HCT116 (cell line): ENCODE measurements at regions not wholly inside any gene's neighbourhood (a gene's known extent, or its start where the extent isn't known, plus 50 kb on each side); places are given as distances from the start of the nearest gene placed in this dataset.

Source experiments
- ATAC-seq: fragments of 200-7000 bp; cut with Tn5 transposase; 2 replicates; pipeline ENCODE4 v1.9.1; 2020; ENCODE audit warnings: mild to moderate bottlenecking, moderate library complexity
- BruUV-seq: library from RNA; stranded (reverse); fragments of 400-500 nt; replicated peaks from 2 replicates; lab custom pipeline; 2021; lab: Mats Ljungman, UMichigan
- CTCF ChIA-PET: fragments of 300-600 bp; sonication (Branson Sonifier 250); formaldehyde crosslinking; loops from one replicate; lab custom pipeline; 2021; ENCODE audit warnings: antibody characterized with exemption; lab: Charles Lee
- POLR2A ChIA-PET: fragments of 300-600, 350-600 bp; sonication (Branson Sonifier 250); formaldehyde crosslinking; loops from one replicate; lab custom pipeline; 2021; ENCODE audit warnings: antibody characterized with exemption; lab: Charles Lee
- RAD21 ChIA-PET, 2 experiments: fragments of 300-600 bp; sonication (Branson Sonifier 250); formaldehyde crosslinking; loops; one replicate each; lab custom pipeline; 2023; ENCODE audit warnings: low total read pairs in 2 of 2; ENCODE audit not compliant: uncharacterized antibody in 2 of 2, unreplicated experiment in 2 of 2, low non-redundant PET in 1 of 2; lab: Charles Lee
- DNase-seq: peaks from one replicate; pipeline ENCODE4 v3.0.0-alpha.2; 2010; ENCODE audit warnings: low read depth, low spot score
- H2AFZ ChIP-seq: fragments of 200-600 bp; shearing (Covaris generic), sonication (generic); 2 replicates; pipeline ENCODE4 v1.6.1; 2017; ENCODE audit warnings: low read depth, mixed run types, mixed read lengths, antibody characterized with exemption, low read length; ENCODE audit not compliant: poor library complexity, severe bottlenecking
- H3K27ac ChIP-seq: 2 replicates; pipeline ENCODE4 v1.5.1; 2012; ENCODE audit warnings: low read depth, low read length
- H3K27me3 ChIP-seq: fragments of 200-600 bp; sonication (generic); 2 replicates; pipeline ENCODE4 v1.6.1; 2016; ENCODE audit warnings: mixed run types, low read length, mixed read lengths; ENCODE audit not compliant: insufficient read depth
- H3K36me3 ChIP-seq, 2 experiments: fragments of 200-500 bp in 1 of 2; fragments of 200-600 bp in 1 of 2; sonication (Bioruptor generic) in 1 of 2; sonication (generic) in 1 of 2; 2 replicates each; pipeline versions ENCODE4 v1.5.1 to v1.6.1; 2014 to 2016; ENCODE audit warnings: low read length in 2 of 2, inconsistent platforms in 1 of 2, mixed read lengths in 1 of 2, mixed run types in 1 of 2; ENCODE audit not compliant: insufficient read depth in 2 of 2, control insufficient read depth in 1 of 2
- H3K4me1 ChIP-seq, 2 experiments: fragments of 200-600 bp in 1 of 2; sonication (generic) in 1 of 2; 2 replicates each; pipeline versions ENCODE4 v1.5.1 to v1.6.1; 2012 to 2017; ENCODE audit warnings: low read length in 2 of 2, inconsistent platforms in 1 of 2, mild to moderate bottlenecking in 1 of 2, mixed read lengths in 1 of 2, mixed run types in 1 of 2, moderate library complexity in 1 of 2; ENCODE audit not compliant: insufficient read depth in 2 of 2, control insufficient read depth in 1 of 2
- H3K4me2 ChIP-seq: fragments of 200-600 bp; sonication (generic); 2 replicates; pipeline ENCODE4 v1.6.1; 2017; ENCODE audit warnings: mixed run types, low read length, mixed read lengths
- H3K4me3 ChIP-seq, 2 experiments: fragments of 200-600 bp in 1 of 2; sonication (generic) in 1 of 2; replicated peaks in 1 of 2; 2 replicates each; pipeline ENCODE4 v1.5.1; 2011 to 2016; ENCODE audit warnings: low read length in 2 of 2, control low read depth in 1 of 2, low read depth in 1 of 2, mild to moderate bottlenecking in 1 of 2, mixed read lengths in 1 of 2, mixed run types in 1 of 2
- H3K79me2 ChIP-seq: fragments of 200-600 bp; sonication (generic); 2 replicates; pipeline ENCODE4 v1.6.1; 2017; ENCODE audit warnings: mild to moderate bottlenecking, mixed run types, low read length, moderate library complexity, mixed read lengths; ENCODE audit not compliant: insufficient read depth
- H3K9ac ChIP-seq: fragments of 200-600 bp; sonication (generic); 2 replicates; pipeline ENCODE4 v1.6.1; 2016; ENCODE audit warnings: low read length, mixed read lengths
- H3K9me2 ChIP-seq: fragments of 200-600 bp; sonication (generic), shearing (Covaris generic); 2 replicates; pipeline ENCODE4 v1.6.1; 2017; ENCODE audit warnings: mixed run types, mild to moderate bottlenecking, moderate library complexity; ENCODE audit not compliant: insufficient read depth
- H3K9me3 ChIP-seq, 2 experiments: fragments of 200-500 bp in 1 of 2; fragments of 200-600 bp in 1 of 2; sonication (Bioruptor generic) in 1 of 2; sonication (generic) in 1 of 2; 2 replicates each; pipeline ENCODE4 v1.6.1; 2014 to 2017; ENCODE audit warnings: low read length in 2 of 2, mixed read lengths in 2 of 2, inconsistent platforms in 1 of 2, low read depth in 1 of 2, mild to moderate bottlenecking in 1 of 2, mixed run types in 1 of 2, moderate library complexity in 1 of 2; ENCODE audit not compliant: control insufficient read depth in 1 of 2, insufficient read depth in 1 of 2
- H4K20me1 ChIP-seq: fragments of 200-600 bp; sonication (generic), shearing (Covaris generic); 2 replicates; pipeline ENCODE4 v1.6.1; 2017; ENCODE audit warnings: mixed run types, mild to moderate bottlenecking, moderate library complexity; ENCODE audit not compliant: insufficient read depth
- CBX3 ChIP-seq: IDR thresholded peaks from 2 replicates; pipeline ENCODE4 v1.6.1; 2012; ENCODE audit warnings: low read depth
- CEBPB ChIP-seq: IDR thresholded peaks from 2 replicates; pipeline ENCODE4 v1.6.1; 2012; ENCODE audit warnings: low read depth
- ELF1 ChIP-seq: IDR thresholded peaks from 2 replicates; pipeline ENCODE4 v1.6.1; 2012; ENCODE audit warnings: low read depth, borderline replicate concordance
- EZH2 ChIP-seq: fragments of 200-600 bp; sonication (generic); IDR thresholded peaks from 2 replicates; pipeline ENCODE4 v1.6.1; 2017; ENCODE audit warnings: antibody characterized with exemption, mixed run types
- EZH2phosphoT487 ChIP-seq: fragments of 200-600 bp; IDR thresholded peaks from 2 replicates; pipeline ENCODE4 v1.6.1; 2018; ENCODE audit warnings: antibody characterized with exemption, borderline replicate concordance
- FOSL1 ChIP-seq: IDR thresholded peaks from 2 replicates; pipeline ENCODE4 v1.6.1; 2012; ENCODE audit warnings: low read depth
- MAX ChIP-seq: IDR thresholded peaks from 2 replicates; pipeline ENCODE4 v1.6.1; 2012
- POLR2A ChIP-seq: IDR thresholded peaks from 2 replicates; pipeline ENCODE4 v1.7.0; 2011; ENCODE audit warnings: borderline replicate concordance; ENCODE audit not compliant: insufficient read depth, insufficient read length; ENCODE audit errors: extremely low read depth
- RAD21 ChIP-seq: IDR thresholded peaks from 2 replicates; pipeline ENCODE4 v1.6.1; 2012; ENCODE audit warnings: low read depth, mild to moderate bottlenecking
- REST ChIP-seq: IDR thresholded peaks from 2 replicates; pipeline ENCODE4 v1.6.1; 2012; ENCODE audit warnings: low read depth
- SIN3A ChIP-seq: IDR thresholded peaks from 2 replicates; pipeline ENCODE4 v1.6.1; 2012; ENCODE audit warnings: low read depth
- SP1 ChIP-seq: IDR thresholded peaks from 2 replicates; pipeline ENCODE4 v1.6.1; 2012; ENCODE audit warnings: low read depth
- SRF ChIP-seq: IDR thresholded peaks from 2 replicates; pipeline ENCODE4 v1.6.1; 2012; ENCODE audit warnings: low read depth
- TCF7L2 ChIP-seq: IDR thresholded peaks from 2 replicates; pipeline ENCODE4 v1.7.0; 2011; ENCODE audit warnings: borderline replicate concordance, inconsistent platforms; ENCODE audit not compliant: insufficient read depth, insufficient read length; ENCODE audit errors: extremely low read depth
- YY1 ChIP-seq: IDR thresholded peaks from 2 replicates; pipeline ENCODE4 v1.6.1; 2011; ENCODE audit warnings: low read length, low read depth, moderate library complexity, mild to moderate bottlenecking; ENCODE audit not compliant: insufficient replicate concordance; ENCODE audit errors: extremely low read depth
- ZNF274 ChIP-seq: fragments of 200-500 bp; sonication (Bioruptor generic); IDR thresholded peaks from 2 replicates; pipeline ENCODE4 v1.6.1; 2014; ENCODE audit warnings: mild to moderate bottlenecking, low read depth, low read length, inconsistent platforms
- intact Hi-C: fragments of 100-400 bp; cut with micrococcal nuclease; formaldehyde crosslinking; loops from 2 replicates; pipeline ENCODE4 v1.10.0; 2022

- ChIA-PET CTCF (no interaction called here), POLR2A (no interaction called here), RAD21 (no interaction called here)
- Histone ChIP-seq H3K27ac (no peak overlapping the region), H4K20me1 (no peaks in the 10 kb centered on the region), H3K9me3 (no peaks in the 10 kb centered on the region), H2AFZ (no peak overlapping the region), H3K4me2 (no peak overlapping the region), H3K27me3 (no peaks in the 10 kb centered on the region; the same call in 1 of the 2 replicates), H3K4me1 (no peaks in the 10 kb centered on the region), H3K4me3 (no peak overlapping the region), H3K9me2 (no peaks in the 10 kb centered on the region), H3K9ac (no peak overlapping the region), H3K36me3 (no peaks in the 10 kb centered on the region), H3K79me2 (no peaks in the 10 kb centered on the region)
- no peak for DNase-seq
- no peak for ATAC-seq
- TF ChIP-seq EZH2phosphoT487 (no peak), ELF1 (no peak), ZNF274 (no peak), SP1 (no peak), POLR2A (no peak), FOSL1 (no peak), SRF (no peak)
- BruUV-seq: no TSS peak
- intact Hi-C loops: no loop called here
Observed at GRCh38 chr13:40141859-40142555, 486.5 kb downstream of the COG6 start.

- Histone ChIP-seq H3K4me3 (no peak overlapping the region), H2AFZ (no peak overlapping the region), H3K79me2 (no peaks in the 10 kb centered on the region), H3K9me2 (no peaks in the 10 kb centered on the region), H3K36me3 (no peaks in the 10 kb centered on the region), H3K27ac (no peak overlapping the region), H3K9me3 (no peaks in the 10 kb centered on the region), H3K9ac (no peak overlapping the region), H3K4me1 (no peaks in the 10 kb centered on the region), H4K20me1 (no peaks in the 10 kb centered on the region), H3K4me2 (no peak overlapping the region), H3K27me3 (no peaks in the 10 kb centered on the region; the same call in 1 of the 2 replicates)
- CTCF ChIA-PET: no interaction called here
- ATAC-seq: no peak
- intact Hi-C loops: no loop called here
- no TSS peak for BruUV-seq
- RAD21 ChIA-PET: no interaction called here
- POLR2A ChIA-PET: no interaction called here
- no peak for DNase-seq
- TF ChIP-seq EZH2 (no peak), REST (no peak), SP1 (no peak), RAD21 (no peak), MAX (no peak), SIN3A (no peak), CEBPB (no peak), CBX3 (no peak), TCF7L2 (no peak), POLR2A (no peak), YY1 (no peak)
Observed at GRCh38 chr13:40143106-40143505, 487.6 kb downstream of the COG6 start.
